ENCODE measurements at regions not wholly inside any gene's neighbourhood (a gene's known extent, or its start where the extent isn't known, plus 50 kb on each side); places are given as distances from the start of the nearest gene placed in this dataset.

- Histone ChIP-seq H3K27ac (ENCODE audit: low read depth, low read length) (no peak overlapping the region), H3K27me3 (ENCODE audit: insufficient read depth, low read length) (no peaks in the 10 kb centered on the region), H3K4me3 (ENCODE audit: low read length) (no peak overlapping the region), H3K36me3 (ENCODE audit: insufficient read depth, low read length) (no peaks in the 10 kb centered on the region), H3K9me3 (ENCODE audit: insufficient read depth, low read depth, low read length) (no peaks in the 10 kb centered on the region), H3K9ac (ENCODE audit: low read depth, low read length) (no peak overlapping the region), H3K4me1 (ENCODE audit: insufficient read depth, low read length) (peaks cover 22% of the 10 kb centered on the region)
- 90% methylated on average over 3 of the region's 3 CpGs for WGBS
Observed at GRCh38 chr2:118738106-118738505, 109.3 kb downstream of the EN1 start.

- WGBS, result 76% methylated on average over 5 of the region's 5 CpGs
- no peaks in the 10 kb centered on the region for H3K36me3 ChIP-seq (ENCODE audit: insufficient read depth, low read length)
- H3K9ac ChIP-seq (ENCODE audit: low read depth, low read length), result no peak overlapping the region
- H3K27me3 ChIP-seq (ENCODE audit: insufficient read depth, low read length), result no peaks in the 10 kb centered on the region
- H3K27ac ChIP-seq (ENCODE audit: low read depth, low read length), result no peak overlapping the region
- peaks cover 22% of the 10 kb centered on the region for H3K4me1 ChIP-seq (ENCODE audit: insufficient read depth, low read length)
- no peak overlapping the region for H3K4me3 ChIP-seq (ENCODE audit: low read length)
- H3K9me3 ChIP-seq (ENCODE audit: insufficient read depth, low read depth, low read length), result no peaks in the 10 kb centered on the region
Observed at GRCh38 chr2:118737684-118738083, 109.8 kb downstream of the EN1 start.

- H3K27me3 ChIP-seq (ENCODE audit: insufficient read depth, low read length), result no peaks in the 10 kb centered on the region
- 90% methylated on average over 3 of the region's 3 CpGs for WGBS
- H3K9me3 ChIP-seq (ENCODE audit: insufficient read depth, low read depth, low read length), result peaks cover 6% of the 10 kb centered on the region
- H3K4me3 ChIP-seq (ENCODE audit: low read length), result no peak overlapping the region
- no peaks in the 10 kb centered on the region for H3K36me3 ChIP-seq (ENCODE audit: insufficient read depth, low read length)
- H3K4me1 ChIP-seq (ENCODE audit: insufficient read depth, low read length), result peaks cover 4% of the 10 kb centered on the region
- H3K9ac ChIP-seq (ENCODE audit: low read depth, low read length), result no peak overlapping the region
- no peak overlapping the region for H3K27ac ChIP-seq (ENCODE audit: low read depth, low read length)
Observed at GRCh38 chr2:118732432-118732831, 115.0 kb downstream of the EN1 start.

GRCh38 chr2:118731413-118731812, 116.0 kb downstream of the EN1 start:
- Histone ChIP-seq H3K36me3 (ENCODE audit: insufficient read depth, low read length) (no peaks in the 10 kb centered on the region), H3K9me3 (ENCODE audit: insufficient read depth, low read depth, low read length) (peaks cover 7% of the 10 kb centered on the region), H3K9ac (ENCODE audit: low read depth, low read length) (no peak overlapping the region), H3K27me3 (ENCODE audit: insufficient read depth, low read length) (no peaks in the 10 kb centered on the region), H3K27ac (ENCODE audit: low read depth, low read length) (no peak overlapping the region), H3K4me3 (ENCODE audit: low read length) (no peak overlapping the region), H3K4me1 (ENCODE audit: insufficient read depth, low read length) (no peaks in the 10 kb centered on the region)
- WGBS, result 93% methylated on average over 1 of the region's 1 CpG

- no peaks in the 10 kb centered on the region for H3K4me1 ChIP-seq (ENCODE audit: insufficient read depth, low read length)
- WGBS, result 72% methylated on average over 3 of the region's 3 CpGs
- no peak overlapping the region for H3K9ac ChIP-seq (ENCODE audit: low read depth, low read length)
- no peak overlapping the region for H3K4me3 ChIP-seq (ENCODE audit: low read length)
- no peaks in the 10 kb centered on the region for H3K27me3 ChIP-seq (ENCODE audit: insufficient read depth, low read length)
- no peaks in the 10 kb centered on the region for H3K36me3 ChIP-seq (ENCODE audit: insufficient read depth, low read length)
- peaks cover 7% of the 10 kb centered on the region for H3K9me3 ChIP-seq (ENCODE audit: insufficient read depth, low read depth, low read length)
- H3K27ac ChIP-seq (ENCODE audit: low read depth, low read length), result no peak overlapping the region
Observed at GRCh38 chr2:118730405-118730804, 117.0 kb downstream of the EN1 start.

GRCh38 chr2:118729760-118730159, 117.7 kb downstream of the EN1 start:
- Histone ChIP-seq H3K9me3 (ENCODE audit: insufficient read depth, low read depth, low read length) (peaks cover 7% of the 10 kb centered on the region), H3K9ac (ENCODE audit: low read depth, low read length) (no peak overlapping the region), H3K27ac (ENCODE audit: low read depth, low read length) (no peak overlapping the region), H3K36me3 (ENCODE audit: insufficient read depth, low read length) (no peaks in the 10 kb centered on the region), H3K27me3 (ENCODE audit: insufficient read depth, low read length) (no peaks in the 10 kb centered on the region), H3K4me3 (ENCODE audit: low read length) (no peak overlapping the region), H3K4me1 (ENCODE audit: insufficient read depth, low read length) (no peaks in the 10 kb centered on the region)
- WGBS, result 90% methylated on average over 1 of the region's 1 CpG

- Histone ChIP-seq H3K27me3 (ENCODE audit: insufficient read depth, low read length) (no peaks in the 10 kb centered on the region), H3K9ac (ENCODE audit: low read depth, low read length) (no peak overlapping the region), H3K4me1 (ENCODE audit: insufficient read depth, low read length) (no peaks in the 10 kb centered on the region), H3K9me3 (ENCODE audit: insufficient read depth, low read depth, low read length) (peaks cover 7% of the 10 kb centered on the region), H3K36me3 (ENCODE audit: insufficient read depth, low read length) (no peaks in the 10 kb centered on the region), H3K27ac (ENCODE audit: low read depth, low read length) (no peak overlapping the region), H3K4me3 (ENCODE audit: low read length) (no peak overlapping the region)
Observed at GRCh38 chr2:118728984-118729383, 118.5 kb downstream of the EN1 start.

GRCh38 chr2:118726821-118727220, 120.6 kb downstream of the EN1 start:
- no peak overlapping the region for H3K27ac ChIP-seq (ENCODE audit: low read depth, low read length)
- H3K36me3 ChIP-seq (ENCODE audit: insufficient read depth, low read length), result no peaks in the 10 kb centered on the region
- no peaks in the 10 kb centered on the region for H3K27me3 ChIP-seq (ENCODE audit: insufficient read depth, low read length)
- no peaks in the 10 kb centered on the region for H3K4me1 ChIP-seq (ENCODE audit: insufficient read depth, low read length)
- peaks cover 7% of the 10 kb centered on the region for H3K9me3 ChIP-seq (ENCODE audit: insufficient read depth, low read depth, low read length)
- H3K4me3 ChIP-seq (ENCODE audit: low read length), result no peak overlapping the region
- H3K9ac ChIP-seq (ENCODE audit: low read depth, low read length), result no peak overlapping the region

GRCh38 chr2:118723394-118723793, 124.1 kb downstream of the EN1 start:
- no peak overlapping the region for H3K4me3 ChIP-seq (ENCODE audit: low read length)
- H3K9ac ChIP-seq (ENCODE audit: low read depth, low read length), result no peak overlapping the region
- 74% methylated on average over 4 of the region's 4 CpGs for WGBS
- no peaks in the 10 kb centered on the region for H3K36me3 ChIP-seq (ENCODE audit: insufficient read depth, low read length)
- H3K9me3 ChIP-seq (ENCODE audit: insufficient read depth, low read depth, low read length), result peaks cover 7% of the 10 kb centered on the region
- H3K27me3 ChIP-seq (ENCODE audit: insufficient read depth, low read length), result no peaks in the 10 kb centered on the region
- H3K27ac ChIP-seq (ENCODE audit: low read depth, low read length), result no peak overlapping the region
- H3K4me1 ChIP-seq (ENCODE audit: insufficient read depth, low read length), result 0 out of 2 replicates have a peak, but pooled peaks cover 5% of the 10 kb centered on the region

- Histone ChIP-seq H3K36me3 (ENCODE audit: insufficient read depth, low read length) (no peaks in the 10 kb centered on the region), H3K27ac (ENCODE audit: low read depth, low read length) (no peak overlapping the region), H3K9me3 (ENCODE audit: insufficient read depth, low read depth, low read length) (peaks cover 6% of the 10 kb centered on the region), H3K4me3 (ENCODE audit: low read length) (no peak overlapping the region), H3K9ac (ENCODE audit: low read depth, low read length) (no peak overlapping the region), H3K27me3 (ENCODE audit: insufficient read depth, low read length) (no peaks in the 10 kb centered on the region), H3K4me1 (ENCODE audit: insufficient read depth, low read length) (0 out of 2 replicates have a peak, but pooled peaks cover 5% of the 10 kb centered on the region)
- WGBS, result 91% methylated on average over 2 of the region's 3 CpGs
Observed at GRCh38 chr2:118722976-118723375, 124.5 kb downstream of the EN1 start.

GRCh38 chr2:118721817-118722551, 125.5 kb downstream of the EN1 start:
- Histone ChIP-seq H3K9me3 (ENCODE audit: insufficient read depth, low read depth, low read length) (no peaks in the 10 kb centered on the region), H3K27ac (ENCODE audit: low read depth, low read length) (no peak overlapping the region), H3K9ac (ENCODE audit: low read depth, low read length) (no peak overlapping the region), H3K36me3 (ENCODE audit: insufficient read depth, low read length) (no peaks in the 10 kb centered on the region), H3K27me3 (ENCODE audit: insufficient read depth, low read length) (no peaks in the 10 kb centered on the region), H3K4me1 (ENCODE audit: insufficient read depth, low read length) (0 out of 2 replicates have a peak, but pooled peaks cover 5% of the 10 kb centered on the region), H3K4me3 (ENCODE audit: low read length) (no peak overlapping the region)
- WGBS, result 91% methylated on average over 11 of the region's 11 CpGs

- 0 out of 2 replicates have a peak, but pooled peaks cover 5% of the 10 kb centered on the region for H3K4me1 ChIP-seq (ENCODE audit: insufficient read depth, low read length)
- WGBS, result 94% methylated on average over 4 of the region's 4 CpGs
- no peak overlapping the region for H3K9ac ChIP-seq (ENCODE audit: low read depth, low read length)
- H3K27me3 ChIP-seq (ENCODE audit: insufficient read depth, low read length), result no peaks in the 10 kb centered on the region
- no peaks in the 10 kb centered on the region for H3K9me3 ChIP-seq (ENCODE audit: insufficient read depth, low read depth, low read length)
- no peaks in the 10 kb centered on the region for H3K36me3 ChIP-seq (ENCODE audit: insufficient read depth, low read length)
- no peak overlapping the region for H3K4me3 ChIP-seq (ENCODE audit: low read length)
- H3K27ac ChIP-seq (ENCODE audit: low read depth, low read length), result no peak overlapping the region
Observed at GRCh38 chr2:118720866-118721265, 126.6 kb downstream of the EN1 start.
